SH-SY5Y (cell line): ENCODE measurements at regions not wholly inside any gene's neighbourhood (a gene's known extent, or its start where the extent isn't known, plus 50 kb on each side); places are given as distances from the start of the nearest gene placed in this dataset.

Experiments used
- GATA2 ChIP-seq: IDR thresholded peaks from 2 replicates; pipeline ENCODE4 v1.6.1; 2011; ENCODE audit warnings: mild to moderate bottlenecking, low read depth, low read length
- GATA3 ChIP-seq: IDR thresholded peaks from 2 replicates; pipeline ENCODE4 v1.6.1; 2011; ENCODE audit warnings: low read depth, mild to moderate bottlenecking, low read length, moderate library complexity

DNA sequence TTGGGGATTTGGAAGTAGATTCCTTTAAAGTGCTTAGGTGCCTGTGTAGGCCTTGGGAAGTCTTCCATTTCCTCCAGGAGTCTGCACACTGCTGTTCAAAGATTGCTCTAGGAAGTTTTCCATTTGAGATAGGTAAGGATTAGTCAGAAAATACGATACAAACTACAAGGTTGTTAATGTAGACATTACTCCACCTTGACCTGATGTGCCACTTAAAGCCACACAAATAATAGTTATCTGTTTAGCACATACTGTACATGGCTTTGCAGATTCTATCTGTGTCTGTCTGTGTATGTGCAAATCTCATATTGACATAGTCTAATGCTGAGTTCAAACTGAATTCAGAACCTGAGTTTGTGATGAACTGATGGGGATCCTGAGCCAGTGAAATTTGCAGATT lies 118.4 kb downstream of the RHOU start:
- TF ChIP-seq GATA3, result no peak
- TF ChIP-seq GATA2, result no peak
